AG04449 (cell line): ENCODE measurements at regions not wholly inside any gene's neighbourhood (a gene's known extent, or its start where the extent isn't known, plus 50 kb on each side); places are given as distances from the start of the nearest gene placed in this dataset.
"Not testable (repeated sequence)": the region's sequence is repeated elsewhere in the genome, so short reads cannot be mapped to it uniquely, and the experiment has no call there.

Experiments used
- CTCF ChIA-PET: fragments of 350-600 bp; formaldehyde crosslinking; extraction: SDS; loops from one replicate; lab custom pipeline; 2021; ENCODE audit warnings: antibody characterized with exemption; lab: Yijun Ruan, JAX
- POLR2A ChIA-PET: fragments of 400-600, 350-600 bp; formaldehyde crosslinking; extraction: SDS; loops from one replicate; lab custom pipeline; 2020; ENCODE audit warnings: antibody characterized with exemption, inconsistent platforms; lab: Yijun Ruan, JAX
- DNase-seq: peaks from one replicate; pipeline ENCODE4 v3.0.0-alpha.2; 2010; ENCODE audit warnings: low read depth, low spot score
- H3K4me3 ChIP-seq: 2 replicates; pipeline ENCODE4 v1.5.1; 2011; ENCODE audit warnings: low read depth, mild to moderate bottlenecking, control low read depth, low read length
- TF ChIP-seq, protein P1 (sequence below): IDR thresholded peaks from one replicate; pipeline ENCODE4 v1.5.1; 2011; ENCODE audit warnings: mild to moderate bottlenecking, moderate library complexity, low read length, control low read depth, inconsistent platforms; ENCODE audit not compliant: insufficient read depth; ENCODE audit errors: missing control alignments

- CTCF ChIA-PET = no interaction called here
- TF ChIP-seq, protein P1, sequence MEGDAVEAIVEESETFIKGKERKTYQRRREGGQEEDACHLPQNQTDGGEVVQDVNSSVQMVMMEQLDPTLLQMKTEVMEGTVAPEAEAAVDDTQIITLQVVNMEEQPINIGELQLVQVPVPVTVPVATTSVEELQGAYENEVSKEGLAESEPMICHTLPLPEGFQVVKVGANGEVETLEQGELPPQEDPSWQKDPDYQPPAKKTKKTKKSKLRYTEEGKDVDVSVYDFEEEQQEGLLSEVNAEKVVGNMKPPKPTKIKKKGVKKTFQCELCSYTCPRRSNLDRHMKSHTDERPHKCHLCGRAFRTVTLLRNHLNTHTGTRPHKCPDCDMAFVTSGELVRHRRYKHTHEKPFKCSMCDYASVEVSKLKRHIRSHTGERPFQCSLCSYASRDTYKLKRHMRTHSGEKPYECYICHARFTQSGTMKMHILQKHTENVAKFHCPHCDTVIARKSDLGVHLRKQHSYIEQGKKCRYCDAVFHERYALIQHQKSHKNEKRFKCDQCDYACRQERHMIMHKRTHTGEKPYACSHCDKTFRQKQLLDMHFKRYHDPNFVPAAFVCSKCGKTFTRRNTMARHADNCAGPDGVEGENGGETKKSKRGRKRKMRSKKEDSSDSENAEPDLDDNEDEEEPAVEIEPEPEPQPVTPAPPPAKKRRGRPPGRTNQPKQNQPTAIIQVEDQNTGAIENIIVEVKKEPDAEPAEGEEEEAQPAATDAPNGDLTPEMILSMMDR = no peak
- H3K4me3 ChIP-seq = no peak overlapping the region
- no peak for DNase-seq
- POLR2A ChIA-PET = no interaction called here
Measured at GRCh38 chr12:131267576-131267975, 313.9 kb downstream of the ADGRD1 start.

GRCh38 chr12:131268123-131268522 lies 314.4 kb downstream of the ADGRD1 start:
- CTCF ChIA-PET, DNase-seq, H3K4me3 ChIP-seq, POLR2A ChIA-PET: not testable (repeated sequence)

DNA sequence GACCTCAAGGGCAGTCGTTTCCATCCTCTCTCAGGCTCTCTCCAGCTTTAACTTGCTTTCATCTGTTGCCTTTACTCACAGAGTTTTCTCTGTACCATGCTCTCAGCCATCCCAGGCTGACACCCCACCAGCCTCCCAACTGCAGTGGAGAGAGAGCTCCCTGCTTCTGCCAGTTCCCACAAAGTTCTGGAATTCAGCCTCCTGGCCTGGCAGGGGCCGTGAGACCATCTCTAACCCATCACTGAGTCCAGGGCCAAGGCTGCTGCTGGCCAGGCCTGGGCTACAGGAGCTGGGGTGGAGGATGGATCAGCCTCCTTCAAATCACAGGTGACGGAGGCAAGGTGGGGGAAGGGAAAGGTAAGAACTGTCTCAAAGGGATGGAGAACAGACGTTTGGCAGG lies 314.9 kb downstream of the ADGRD1 start:
- CTCF ChIA-PET, H3K4me3 ChIP-seq, POLR2A ChIA-PET, DNase-seq: not testable (repeated sequence)

DNA sequence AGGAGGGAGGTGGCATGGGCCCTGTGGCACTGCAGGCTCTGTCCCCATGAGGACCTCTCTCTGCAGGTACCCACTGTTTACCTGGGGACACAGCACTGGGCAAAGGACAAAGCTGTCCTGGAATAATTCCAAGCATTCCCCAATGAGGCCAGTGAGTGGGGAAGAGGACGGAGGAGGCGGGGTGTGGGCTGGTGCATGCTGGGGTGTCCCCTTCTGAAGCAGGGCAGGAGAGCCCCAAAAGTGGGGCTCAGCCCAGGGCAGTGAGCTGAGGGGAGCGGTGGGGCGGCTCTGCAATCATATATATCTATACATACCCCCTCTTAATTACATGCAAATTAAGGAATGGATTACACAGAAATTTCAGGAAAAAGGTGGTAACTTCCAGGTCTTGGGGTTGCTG lies 315.8 kb downstream of the ADGRD1 start:
- CTCF ChIA-PET = no interaction called here
- TF ChIP-seq, protein P1 = no peak
- POLR2A ChIA-PET = no interaction called here
- no peak for DNase-seq
- H3K4me3 ChIP-seq = no peak overlapping the region

DNA sequence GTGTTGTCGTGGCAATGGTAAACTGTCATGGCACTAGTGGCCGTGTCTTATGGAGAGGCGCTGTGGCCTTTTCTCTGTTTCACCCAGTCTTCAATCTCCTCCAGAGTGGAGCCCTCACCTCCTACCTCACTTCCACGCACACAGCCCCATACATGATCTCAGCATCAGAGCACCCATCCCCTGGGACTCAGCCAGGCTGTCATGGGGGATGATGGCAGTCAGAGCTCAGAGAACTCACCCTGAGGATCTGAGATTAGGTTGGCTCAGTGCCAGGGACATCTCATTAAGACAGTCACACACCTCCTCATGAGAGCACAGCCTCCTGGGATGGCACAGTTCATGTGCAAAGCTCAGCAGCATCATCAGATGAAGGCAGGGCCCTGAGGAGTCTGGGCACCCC lies 316.3 kb downstream of the ADGRD1 start:
- CTCF ChIA-PET, POLR2A ChIA-PET, H3K4me3 ChIP-seq, DNase-seq: not testable (repeated sequence)

DNA sequence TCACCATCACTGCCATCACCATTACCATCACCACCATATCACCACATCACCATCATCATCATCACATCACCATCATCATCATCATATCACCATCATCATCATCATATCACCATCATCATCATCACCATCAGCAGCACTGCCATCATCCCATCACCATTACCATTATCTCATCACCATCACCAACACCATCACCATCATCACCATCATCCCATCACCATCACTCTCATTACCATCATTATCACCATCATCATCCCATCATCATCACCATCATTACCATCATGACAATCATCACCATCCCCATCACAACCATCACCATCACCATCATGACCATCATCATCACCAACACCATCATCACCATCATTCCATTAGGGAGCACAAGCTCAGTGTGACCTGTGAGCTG lies 318.0 kb downstream of the ADGRD1 start:
- ChIA-PET CTCF (no interaction called here), POLR2A (no interaction called here)
- H3K4me3 ChIP-seq = no peak overlapping the region
- no peak for DNase-seq
- TF ChIP-seq, protein P1 = no peak

DNA sequence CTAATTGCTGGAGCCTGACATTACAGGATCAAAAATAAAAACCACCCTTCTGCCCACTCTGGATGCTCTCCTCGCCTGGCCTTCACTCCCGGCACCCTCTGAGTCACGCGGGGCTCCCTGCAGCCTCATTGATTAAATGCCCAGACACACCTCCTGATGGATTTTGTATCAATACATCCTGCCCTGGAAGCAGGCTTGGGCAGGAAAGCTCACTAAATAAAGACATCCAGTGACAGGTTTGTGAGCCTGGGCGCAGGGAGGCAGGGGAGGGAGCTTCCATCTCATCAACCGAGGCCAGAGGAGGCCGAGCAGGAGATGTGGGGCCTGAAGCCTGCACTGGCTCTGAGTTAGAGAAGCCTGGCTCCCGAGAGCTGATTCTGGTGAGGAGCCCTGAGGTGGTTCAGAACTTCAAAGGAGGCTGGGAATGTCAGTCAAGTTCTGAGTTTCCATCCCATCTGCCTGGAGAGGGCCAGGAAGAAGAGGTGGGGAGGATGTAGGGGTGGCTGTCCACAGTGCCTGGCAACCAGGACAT lies 318.6 kb downstream of the ADGRD1 start:
- POLR2A ChIA-PET, H3K4me3 ChIP-seq, DNase-seq, CTCF ChIA-PET: not testable (repeated sequence)

GRCh38 chr12:131273291-131273845 lies 319.7 kb downstream of the ADGRD1 start:
- DNase-seq = no peak
- H3K4me3 ChIP-seq = no peak overlapping the region
- TF ChIP-seq, protein P1 = no peak
- ChIA-PET CTCF (no interaction called here), POLR2A (no interaction called here)
